HepG2 (cell line): ENCODE measurements at regions not wholly inside any gene's neighbourhood (a gene's known extent, or its start where the extent isn't known, plus 50 kb on each side); places are given as distances from the start of the nearest gene placed in this dataset.

Experiments used
- BRD4 ChIP-seq: sonication (generic); formaldehyde crosslinking; IDR thresholded peaks from 2 replicates; pipeline ENCODE4 v1.4.0; 2020; ENCODE audit warnings: missing genetic modification reagents
- CTCF ChIP-seq: sonication (generic); formaldehyde crosslinking; IDR thresholded peaks from 2 replicates; pipeline ENCODE4 v1.5.0; 2020; ENCODE audit warnings: mild to moderate bottlenecking, missing genetic modification reagents, moderate library complexity
- E2F2 ChIP-seq: sonication (generic); formaldehyde crosslinking; IDR thresholded peaks from 2 replicates; pipeline ENCODE4 v1.4.0; 2020; ENCODE audit warnings: missing genetic modification reagents, borderline replicate concordance
- EEA1 ChIP-seq: sonication (generic); formaldehyde crosslinking; IDR thresholded peaks from 2 replicates; pipeline ENCODE4 v1.5.1; 2020; ENCODE audit warnings: mild to moderate bottlenecking, missing genetic modification reagents, borderline replicate concordance
- EED ChIP-seq: sonication (generic); formaldehyde crosslinking; IDR thresholded peaks from 2 replicates; pipeline ENCODE4 v1.5.0; 2020; ENCODE audit warnings: mild to moderate bottlenecking, missing genetic modification reagents
- FOSL2 ChIP-seq: sonication (generic); formaldehyde crosslinking; IDR thresholded peaks from 2 replicates; pipeline ENCODE4 v1.4.0; 2020; ENCODE audit warnings: missing genetic modification reagents
- JDP2 ChIP-seq: sonication (generic); formaldehyde crosslinking; IDR thresholded peaks from 2 replicates; pipeline ENCODE4 v1.8.1; 2022; ENCODE audit warnings: missing genetic modification reagents, borderline replicate concordance
- MXD1 ChIP-seq: sonication (generic); formaldehyde crosslinking; IDR thresholded peaks from 2 replicates; pipeline ENCODE4 v1.4.0; 2020; ENCODE audit warnings: mild to moderate bottlenecking, missing genetic modification reagents
- MXI1 ChIP-seq: IDR thresholded peaks from 3 replicates; pipeline ENCODE4 v1.6.1; 2012; ENCODE audit warnings: low read depth, low read length, inconsistent platforms, borderline replicate concordance
- MYC ChIP-seq: sonication (generic); formaldehyde crosslinking; IDR thresholded peaks from 2 replicates; pipeline ENCODE4 v1.9.0; 2021; ENCODE audit warnings: missing genetic modification reagents, borderline replicate concordance
- PLSCR1 ChIP-seq: sonication (generic); formaldehyde crosslinking; IDR thresholded peaks from 2 replicates; pipeline ENCODE4 v1.5.0; 2020; ENCODE audit warnings: missing genetic modification reagents, mild to moderate bottlenecking, borderline replicate concordance
- PRDM15 ChIP-seq: sonication (generic); formaldehyde crosslinking; IDR thresholded peaks from 2 replicates; pipeline ENCODE4 v1.4.0; 2020; ENCODE audit warnings: missing genetic modification reagents
- RARG ChIP-seq: sonication (generic); formaldehyde crosslinking; IDR thresholded peaks from 2 replicates; pipeline ENCODE4 v1.4.0; 2020; ENCODE audit warnings: low read depth, mild to moderate bottlenecking, missing genetic modification reagents
- SOX13 ChIP-seq, 3 experiments: fragments of 450-650 bp in 1 of 3; sonication (generic) in 1 of 3; formaldehyde crosslinking in 1 of 3; IDR thresholded peaks in 2 of 3; conservative IDR thresholded peaks in 1 of 3; 2 replicates each; pipeline versions ENCODE4 v1.5.0 to v1.6.1; 2016 to 2020; ENCODE audit warnings: antibody characterized with exemption in 1 of 3, mild to moderate bottlenecking in 1 of 3, missing compliant biosample characterization in 1 of 3, missing genetic modification reagents in 1 of 3, moderate library complexity in 1 of 3
- XBP1 ChIP-seq: sonication (generic); formaldehyde crosslinking; IDR thresholded peaks from 2 replicates; pipeline ENCODE4 v1.5.0; 2020; ENCODE audit warnings: missing genetic modification reagents
- ZBTB42 ChIP-seq: sonication (generic); formaldehyde crosslinking; IDR thresholded peaks from 2 replicates; pipeline ENCODE4 v1.5.0; 2020; ENCODE audit warnings: mild to moderate bottlenecking, missing genetic modification reagents
- ZNF10 ChIP-seq: sonication (generic); formaldehyde crosslinking; IDR thresholded peaks from 2 replicates; pipeline ENCODE4 v1.4.0; 2020; ENCODE audit warnings: mild to moderate bottlenecking, low read depth, missing genetic modification reagents, borderline replicate concordance
- ZNF562 ChIP-seq: sonication (generic); formaldehyde crosslinking; IDR thresholded peaks from 2 replicates; pipeline ENCODE4 v1.8.0; 2022; ENCODE audit warnings: missing genetic modification reagents, borderline replicate concordance
- ZNF691 ChIP-seq: sonication (generic); formaldehyde crosslinking; IDR thresholded peaks from 2 replicates; pipeline ENCODE4 v1.4.0; 2020; ENCODE audit warnings: missing genetic modification reagents, low read depth, mild to moderate bottlenecking, borderline replicate concordance

- TF ChIP-seq PLSCR1 (CRISPR knock-in tag) (no peak), FOSL2 (CRISPR knock-in tag) (peak; percentile 74), JDP2 (no peak), XBP1 (no peak), E2F2 (CRISPR knock-in tag) (no peak), MYC (peak; percentile 98), ZBTB42 (no peak), EED (CRISPR knock-in tag) (no peak; the same call in 1 of the 2 replicates), CTCF (CRISPR knock-in tag) (peak; percentile 99), EEA1 (CRISPR knock-in tag) (no peak), RARG (no peak), ZNF10 (CRISPR knock-in tag) (no peak), PRDM15 (CRISPR knock-in tag) (no peak), BRD4 (CRISPR knock-in tag) (0 out of 2 replicates have a peak, but pooled peaks have one; percentile 28), ZNF562 (CRISPR knock-in tag) (no peak), SOX13 (IDR thresholded peaks at IDR 0.05) (no peak), SOX13 (CRISPR knock-in tag; conservative IDR thresholded peaks at IDR 0.05 in 1 of 2, IDR thresholded peaks at IDR 0.05 in 1 of 2) (0 out of 4 replicates have a peak, but pooled peaks of 1 of the 2 experiments have one; percentile 18), ZNF691 (CRISPR knock-in tag) (no peak), MXD1 (CRISPR knock-in tag) (peak; percentile 60; the same call in 1 of the 2 replicates), MXI1 (peak; percentile 79; the same call in 1 of the 3 replicates)
Measured at GRCh38 chr2:20135631-20136050, 84.2 kb upstream of the LAPTM4A start (continued).
